MM.1S (cell line): ENCODE measurements at regions not wholly inside any gene's neighbourhood (a gene's known extent, or its start where the extent isn't known, plus 50 kb on each side); places are given as distances from the start of the nearest gene placed in this dataset.

ENCODE experiments used
- EZH2 ChIP-seq: fragments of 300-600 bp; sonication (generic); optimal IDR thresholded peaks from 2 replicates; pipeline ENCODE3; 2017; ENCODE audit warnings: low read depth, mild to moderate bottlenecking, antibody characterized with exemption, low read length, mixed read lengths
- EZH2phosphoT487 ChIP-seq: fragments of 300-600 bp; sonication (generic); IDR thresholded peaks from 2 replicates; pipeline ENCODE4 v1.6.1; 2018; ENCODE audit warnings: antibody characterized with exemption, low read length
- TF ChIP-seq, protein P1 (sequence below): fragments of 300-600 bp; sonication (generic); IDR thresholded peaks from 2 replicates; pipeline ENCODE4 v1.5.1; 2016; ENCODE audit warnings: antibody characterized with exemption, low read length, mixed read lengths

DNA sequence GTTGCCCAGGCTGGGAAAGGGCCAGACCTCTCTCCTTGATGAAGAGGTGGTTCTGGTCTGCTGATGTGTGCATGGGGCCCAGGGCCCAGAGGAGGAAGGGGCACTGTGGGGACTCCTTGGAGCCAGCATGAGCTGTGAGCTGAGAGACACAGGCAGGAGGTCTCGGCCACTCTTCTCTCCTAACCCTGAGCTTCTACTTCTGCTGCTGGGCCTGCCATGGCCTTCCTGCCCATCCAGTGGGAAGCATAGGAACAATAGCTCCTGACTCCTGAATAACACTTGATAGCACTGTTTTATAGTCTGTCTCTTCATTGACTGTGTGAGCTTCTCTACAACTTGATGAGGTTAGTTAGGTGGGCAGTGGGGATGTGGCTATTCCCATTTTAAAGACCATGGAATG lies 181.1 kb downstream of the UTP18 start:
- TF ChIP-seq EZH2 (no peak), EZH2phosphoT487 (no peak)
- TF ChIP-seq, protein P1, sequence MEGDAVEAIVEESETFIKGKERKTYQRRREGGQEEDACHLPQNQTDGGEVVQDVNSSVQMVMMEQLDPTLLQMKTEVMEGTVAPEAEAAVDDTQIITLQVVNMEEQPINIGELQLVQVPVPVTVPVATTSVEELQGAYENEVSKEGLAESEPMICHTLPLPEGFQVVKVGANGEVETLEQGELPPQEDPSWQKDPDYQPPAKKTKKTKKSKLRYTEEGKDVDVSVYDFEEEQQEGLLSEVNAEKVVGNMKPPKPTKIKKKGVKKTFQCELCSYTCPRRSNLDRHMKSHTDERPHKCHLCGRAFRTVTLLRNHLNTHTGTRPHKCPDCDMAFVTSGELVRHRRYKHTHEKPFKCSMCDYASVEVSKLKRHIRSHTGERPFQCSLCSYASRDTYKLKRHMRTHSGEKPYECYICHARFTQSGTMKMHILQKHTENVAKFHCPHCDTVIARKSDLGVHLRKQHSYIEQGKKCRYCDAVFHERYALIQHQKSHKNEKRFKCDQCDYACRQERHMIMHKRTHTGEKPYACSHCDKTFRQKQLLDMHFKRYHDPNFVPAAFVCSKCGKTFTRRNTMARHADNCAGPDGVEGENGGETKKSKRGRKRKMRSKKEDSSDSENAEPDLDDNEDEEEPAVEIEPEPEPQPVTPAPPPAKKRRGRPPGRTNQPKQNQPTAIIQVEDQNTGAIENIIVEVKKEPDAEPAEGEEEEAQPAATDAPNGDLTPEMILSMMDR: no peak
